Stomach smooth muscle (tissue), 2 donors: ENCODE measurements at regions not wholly inside any gene's neighbourhood (a gene's known extent, or its start where the extent isn't known, plus 50 kb on each side); places are given as distances from the start of the nearest gene placed in this dataset.

Experiments used
- H3K27ac ChIP-seq: one replicate; pipeline ENCODE4 v1.7.0; 2013; ENCODE audit warnings: mild to moderate bottlenecking, low read length, inconsistent platforms
- H3K27me3 ChIP-seq, 2 donors: one replicate each; pipeline ENCODE4 v1.7.0; 2013; ENCODE audit warnings: low read length in 2 of 2; ENCODE audit not compliant: insufficient read depth in 2 of 2, control insufficient read depth in 1 of 2
- H3K36me3 ChIP-seq, 2 donors: one replicate each; pipeline ENCODE4 v1.7.0; 2013; ENCODE audit warnings: low read length in 2 of 2; ENCODE audit not compliant: control insufficient read depth in 2 of 2, insufficient read depth in 2 of 2
- H3K4me1 ChIP-seq: one replicate; pipeline ENCODE4 v1.7.0; 2013; ENCODE audit warnings: low read length; ENCODE audit not compliant: control insufficient read depth, insufficient read depth
- H3K4me3 ChIP-seq, 2 donors: one replicate each; pipeline ENCODE4 v1.7.0; 2013; ENCODE audit warnings: low read length in 2 of 2
- H3K9ac ChIP-seq, 2 donors: one replicate each; pipeline ENCODE4 v1.7.0; 2013; ENCODE audit warnings: low read length in 2 of 2, mild to moderate bottlenecking in 1 of 2
- H3K9me3 ChIP-seq, 2 donors: one replicate each; pipeline ENCODE4 v1.7.0; 2013; ENCODE audit warnings: low read length in 2 of 2; ENCODE audit not compliant: control insufficient read depth in 2 of 2
- donor health status: healthy.
- donor health status: Pancreatic carcinoma.

DNA sequence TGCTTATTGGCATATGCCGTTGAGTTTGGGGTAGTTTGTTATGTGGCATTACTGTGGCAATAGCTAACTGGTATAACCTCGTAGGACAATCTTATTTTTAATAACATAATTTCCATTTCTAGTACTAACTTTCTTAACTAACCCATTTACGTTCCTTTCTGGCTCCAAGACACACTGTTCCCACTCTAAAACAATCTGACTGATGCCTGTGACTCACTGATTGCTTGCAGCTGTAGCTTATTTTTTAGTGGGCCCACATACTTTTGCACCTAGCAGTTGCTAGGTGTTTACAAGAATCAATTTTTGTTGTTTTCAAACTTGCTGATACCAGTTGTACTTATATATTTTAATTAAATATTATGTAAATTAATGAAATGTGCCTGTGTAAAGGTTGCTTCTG lies 52.2 kb downstream of the FAT3 start:
- H3K4me1 ChIP-seq = no peaks in the 10 kb centered on the region
- H3K27ac ChIP-seq = no peak overlapping the region
- no peak overlapping the region for H3K4me3 ChIP-seq
- no peak overlapping the region for H3K9ac ChIP-seq
- H3K27me3 ChIP-seq = no peaks in the 10 kb centered on the region
- H3K36me3 ChIP-seq = no peaks in the 10 kb centered on the region
- H3K9me3 ChIP-seq = no peaks in the 10 kb centered on the region

DNA sequence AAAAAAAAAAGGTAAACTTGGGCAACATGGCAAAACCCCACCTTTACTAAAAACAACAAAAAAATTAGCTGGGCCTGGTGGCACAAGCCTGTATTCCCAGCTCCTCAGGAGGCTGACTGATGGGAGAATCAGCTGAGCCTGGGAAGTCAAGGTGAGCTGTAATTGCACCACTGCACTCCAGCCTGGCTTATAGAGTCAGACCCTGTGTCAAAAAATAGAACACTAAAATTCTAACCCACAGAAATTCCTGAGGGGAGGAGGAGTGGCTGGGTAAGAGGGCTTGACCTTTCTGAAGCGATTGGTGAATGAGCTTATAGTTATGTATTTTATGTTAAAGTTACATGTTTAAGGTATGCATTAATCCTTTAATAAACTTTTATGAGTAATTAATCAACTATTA lies 53.3 kb downstream of the FAT3 start:
- Histone ChIP-seq H3K9ac (no peak overlapping the region), H3K4me3 (no peak overlapping the region), H3K27ac (no peak overlapping the region), H3K27me3 (no peaks in the 10 kb centered on the region), H3K4me1 (no peaks in the 10 kb centered on the region), H3K36me3 (no peaks in the 10 kb centered on the region), H3K9me3 (no peaks in the 10 kb centered on the region)

DNA sequence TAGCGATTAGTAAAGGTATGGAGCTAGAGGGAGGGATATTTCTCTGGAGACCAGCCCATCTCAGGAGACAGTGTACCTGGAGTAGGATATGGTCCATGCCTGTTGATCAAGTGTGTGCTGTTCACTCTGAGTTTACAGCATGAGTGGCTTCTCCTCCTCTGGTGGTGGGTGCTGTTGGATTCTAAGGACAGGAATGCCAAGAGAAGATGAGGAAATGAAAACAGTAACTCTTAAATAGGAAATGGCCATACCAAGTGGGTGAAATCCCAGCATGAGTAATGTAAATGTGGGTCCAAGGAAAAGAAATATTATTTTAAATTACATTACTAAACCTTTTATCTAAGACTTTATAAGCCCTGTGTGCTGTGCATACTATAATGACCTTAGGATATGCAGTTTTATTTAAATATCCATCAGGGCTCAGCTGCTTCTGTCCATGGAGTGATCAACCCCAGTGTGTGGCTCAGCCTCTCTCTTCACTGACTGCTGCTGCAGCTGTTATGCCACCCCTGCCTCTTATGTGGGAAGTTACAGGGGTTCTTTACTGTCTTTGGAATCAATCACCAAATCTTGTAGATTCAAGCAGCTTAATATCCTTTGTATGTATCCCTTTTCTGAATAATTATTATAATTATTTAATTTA lies 54.3 kb downstream of the FAT3 start:
- Histone ChIP-seq H3K9ac (no peak overlapping the region), H3K4me3 (no peak overlapping the region), H3K4me1 (no peaks in the 10 kb centered on the region), H3K36me3 (no peaks in the 10 kb centered on the region), H3K9me3 (no peaks in the 10 kb centered on the region), H3K27ac (no peak overlapping the region), H3K27me3 (no peaks in the 10 kb centered on the region)

DNA sequence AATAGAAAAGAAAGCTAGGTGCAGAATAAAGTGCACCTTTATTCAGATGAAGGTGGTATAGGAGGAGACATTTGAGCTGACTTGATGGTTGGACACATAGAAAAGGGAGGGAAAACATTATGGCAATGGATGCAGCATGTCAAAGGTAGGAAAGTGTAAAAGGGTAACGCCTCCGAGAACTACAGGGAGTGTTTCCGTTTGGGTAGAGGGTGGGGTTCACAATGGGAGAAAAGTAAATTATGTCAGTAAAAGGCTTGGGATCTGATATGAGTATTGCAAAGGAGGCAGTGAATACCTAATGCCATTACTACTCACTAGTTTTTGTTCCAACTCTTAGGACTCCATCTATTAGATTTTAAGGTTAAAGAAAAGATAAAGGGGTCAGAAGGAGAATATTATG lies 59.5 kb downstream of the FAT3 start:
- H3K9me3 ChIP-seq = no peaks in the 10 kb centered on the region
- H3K4me3 ChIP-seq = no peak overlapping the region
- no peaks in the 10 kb centered on the region for H3K27me3 ChIP-seq
- H3K36me3 ChIP-seq = no peaks in the 10 kb centered on the region
- no peaks in the 10 kb centered on the region for H3K4me1 ChIP-seq
- H3K9ac ChIP-seq = no peak overlapping the region
- H3K27ac ChIP-seq = no peak overlapping the region

DNA sequence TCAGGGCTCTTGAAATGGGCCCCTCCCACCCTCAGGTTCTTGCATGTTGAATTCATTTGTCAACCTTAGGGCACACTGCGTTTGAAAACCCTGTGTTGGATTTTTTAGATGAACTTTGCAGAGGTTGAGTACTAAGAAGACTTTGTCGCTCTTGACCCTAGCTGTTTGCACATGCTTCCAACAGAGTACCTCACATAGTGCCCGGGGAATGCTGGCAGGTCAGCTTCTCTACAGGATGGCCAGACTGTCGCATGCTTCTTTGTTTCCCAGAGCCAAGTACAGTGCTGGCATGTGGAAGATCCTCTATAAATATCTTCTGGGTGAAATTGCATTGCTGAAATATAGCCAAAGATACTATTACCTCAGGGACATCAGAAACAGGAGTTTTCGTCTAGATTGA lies 59.9 kb downstream of the FAT3 start:
- Histone ChIP-seq H3K4me1 (no peaks in the 10 kb centered on the region), H3K27ac (no peak overlapping the region), H3K9me3 (no peaks in the 10 kb centered on the region), H3K36me3 (no peaks in the 10 kb centered on the region), H3K9ac (no peak overlapping the region), H3K27me3 (no peaks in the 10 kb centered on the region), H3K4me3 (no peak overlapping the region)

DNA sequence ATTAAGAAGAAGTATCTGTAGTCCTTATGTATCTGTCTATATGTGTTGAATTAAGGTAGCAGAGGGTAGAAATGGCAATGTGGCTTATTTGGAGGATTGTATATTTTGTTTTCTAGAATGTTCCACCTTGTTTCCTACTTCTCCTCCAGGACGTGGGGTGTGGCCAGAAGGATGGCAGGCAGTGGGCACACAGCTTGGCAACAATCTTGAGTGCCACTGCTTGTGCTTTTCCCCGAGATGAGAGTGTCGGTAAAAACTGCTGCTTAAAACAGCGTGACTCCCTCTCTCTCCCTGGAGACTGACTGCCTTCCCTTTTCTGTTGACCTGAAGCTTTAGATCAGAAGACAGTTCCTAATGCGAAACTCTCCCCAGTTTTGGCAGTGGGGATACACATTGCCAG lies 61.2 kb downstream of the FAT3 start:
- Histone ChIP-seq H3K27ac (no peak overlapping the region), H3K4me1 (no peaks in the 10 kb centered on the region), H3K9me3 (no peaks in the 10 kb centered on the region), H3K27me3 (no peaks in the 10 kb centered on the region), H3K9ac (no peak overlapping the region), H3K4me3 (peak overlapping the region in 1 of 2 donors; percentile 12), H3K36me3 (no peaks in the 10 kb centered on the region)

DNA sequence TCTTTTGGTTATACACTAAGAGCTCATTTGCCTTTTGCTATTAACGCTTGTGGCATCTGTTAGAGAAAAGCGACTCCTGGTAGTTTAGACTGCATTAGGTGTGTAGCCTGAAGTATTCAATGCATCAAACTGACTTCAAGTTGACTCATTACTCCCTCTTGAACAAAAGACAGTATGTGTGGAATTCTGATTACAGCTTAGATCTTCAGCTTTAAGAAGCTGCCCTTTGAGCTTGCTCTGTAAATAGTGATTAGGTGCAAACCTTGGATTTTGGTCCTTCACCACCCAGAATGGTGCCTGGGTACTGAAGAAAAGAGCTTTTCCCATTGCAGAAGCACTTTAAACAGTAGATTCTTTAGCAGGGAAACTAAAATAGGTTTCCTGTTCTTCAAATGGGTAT lies 62.1 kb downstream of the FAT3 start:
- H3K9me3 ChIP-seq = no peaks in the 10 kb centered on the region
- H3K27me3 ChIP-seq = no peaks in the 10 kb centered on the region
- H3K4me1 ChIP-seq = no peaks in the 10 kb centered on the region
- no peaks in the 10 kb centered on the region for H3K36me3 ChIP-seq
- H3K27ac ChIP-seq = no peak overlapping the region
- H3K4me3 ChIP-seq = no peak overlapping the region
- no peak overlapping the region for H3K9ac ChIP-seq

DNA sequence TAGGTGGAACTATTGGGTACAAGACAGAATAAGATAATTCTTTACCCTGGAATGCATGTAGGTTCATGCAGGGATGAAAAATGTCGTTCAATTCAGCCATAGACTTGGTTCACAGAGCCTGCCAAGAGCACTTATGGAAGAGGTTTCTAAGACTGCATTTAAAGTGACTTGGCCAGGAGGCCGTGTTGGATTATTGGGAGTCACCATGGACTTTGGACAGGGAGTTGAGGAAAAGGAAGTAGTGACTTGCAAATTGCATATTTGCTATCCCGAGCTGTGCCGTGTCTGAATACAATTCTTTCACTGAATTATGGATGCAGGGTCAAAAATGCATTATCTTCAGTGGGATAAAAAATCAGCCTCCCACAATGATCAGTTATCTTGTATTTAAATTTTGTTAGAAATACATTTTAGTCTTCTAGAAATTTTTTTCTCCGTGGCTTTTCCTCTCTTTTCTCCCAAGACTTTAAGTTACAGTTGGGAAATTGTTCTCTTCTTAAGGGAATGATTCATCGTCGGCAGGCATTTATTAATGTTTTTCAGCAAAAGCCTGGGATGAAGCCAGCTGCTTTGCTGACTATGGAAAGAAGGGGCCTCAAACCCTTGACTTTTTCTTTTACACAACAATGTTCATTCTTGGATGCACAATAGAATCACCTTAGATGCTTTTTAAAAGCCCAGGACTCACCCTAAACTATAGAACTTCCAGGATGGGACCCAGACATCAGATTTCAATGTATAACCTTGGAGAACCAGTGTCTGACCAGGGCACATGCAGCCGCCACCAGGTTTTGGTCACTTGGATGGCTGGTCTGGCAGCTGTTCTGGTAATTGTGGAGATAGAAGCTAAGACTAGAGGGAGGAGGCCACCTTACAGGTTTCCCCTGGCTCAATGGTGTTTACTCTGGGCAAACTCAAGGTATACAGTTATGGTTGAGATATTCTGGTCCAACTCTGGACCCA lies 70.8 kb downstream of the FAT3 start:
- Histone ChIP-seq H3K27me3 (no peaks in the 10 kb centered on the region), H3K9me3 (no peaks in the 10 kb centered on the region), H3K4me3 (no peak overlapping the region), H3K9ac (no peak overlapping the region), H3K4me1 (no peaks in the 10 kb centered on the region), H3K36me3 (no peaks in the 10 kb centered on the region), H3K27ac (no peak overlapping the region)

DNA sequence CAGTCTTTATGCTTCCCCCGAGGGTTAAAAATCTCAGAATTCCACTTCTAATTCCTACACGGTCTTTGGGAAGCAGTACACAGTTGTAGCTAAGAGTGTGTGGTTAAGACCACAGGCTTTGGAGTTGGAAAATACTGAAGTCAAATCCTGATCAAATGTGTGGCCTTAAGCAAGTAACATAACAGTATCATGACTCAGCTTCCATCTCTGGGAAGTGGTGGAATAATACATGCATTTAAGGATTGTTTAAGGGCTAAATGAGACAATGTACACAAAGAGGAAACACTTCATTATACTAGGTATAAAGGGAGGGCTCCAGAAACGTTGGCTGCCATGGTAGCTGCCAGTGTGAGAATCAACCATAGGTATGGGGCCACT lies 71.5 kb downstream of the FAT3 start:
- H3K4me3 ChIP-seq = no peak overlapping the region

DNA sequence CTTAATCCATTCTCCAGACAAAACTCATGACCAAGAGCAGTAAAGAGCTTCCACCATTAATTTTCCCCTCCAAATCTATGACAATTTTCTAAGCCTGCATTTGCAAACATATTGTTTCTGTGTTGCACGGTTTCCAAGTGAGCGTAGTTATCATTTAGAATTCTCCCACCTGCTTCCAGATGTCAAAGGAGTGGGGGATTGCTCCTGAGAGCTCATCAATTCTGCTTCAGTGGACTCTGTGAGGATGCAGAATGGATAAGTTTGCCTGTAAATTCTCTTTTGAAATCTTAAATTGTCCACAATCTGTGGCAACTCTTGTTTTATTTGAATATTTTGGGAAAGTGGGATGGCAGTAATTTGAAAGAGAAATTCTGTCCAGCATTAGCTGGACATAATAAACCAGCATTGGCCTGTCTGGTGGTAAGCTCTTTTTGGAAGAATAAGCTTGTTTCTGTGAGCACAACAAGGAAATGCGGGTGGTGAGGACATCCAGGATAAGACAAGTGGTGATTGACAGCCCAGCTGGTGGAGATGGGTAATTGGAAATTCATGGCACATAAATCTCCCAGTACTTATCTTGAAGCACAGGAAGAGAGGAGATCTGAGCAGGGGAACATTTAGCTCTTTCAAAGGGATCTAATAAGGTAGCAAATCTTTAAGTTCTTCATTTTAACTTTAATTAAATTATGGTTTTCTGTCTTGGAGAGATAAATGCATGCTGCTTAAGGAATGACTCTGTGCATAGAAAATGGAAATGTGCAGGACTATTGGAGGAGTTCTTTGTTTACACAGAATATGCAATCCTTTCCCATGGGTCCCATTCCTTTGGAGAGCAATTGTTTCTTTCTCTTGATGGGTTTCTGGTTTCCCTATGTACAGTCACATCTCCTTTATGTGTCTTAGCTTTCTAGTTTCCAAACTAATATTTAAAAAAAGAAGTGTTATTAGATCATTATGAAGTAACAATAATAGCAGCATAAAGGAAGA lies 73.2 kb downstream of the FAT3 start:
- H3K27me3 ChIP-seq = no peaks in the 10 kb centered on the region
- H3K9me3 ChIP-seq = no peaks in the 10 kb centered on the region
- H3K9ac ChIP-seq = no peak overlapping the region

More for the DNA sequence above, 71.5 kb downstream of the FAT3 start:
- no peaks in the 10 kb centered on the region for H3K4me1 ChIP-seq
- no peaks in the 10 kb centered on the region for H3K36me3 ChIP-seq
- H3K9me3 ChIP-seq = no peaks in the 10 kb centered on the region
- no peak overlapping the region for H3K9ac ChIP-seq
- H3K27ac ChIP-seq = no peak overlapping the region
- H3K27me3 ChIP-seq = no peaks in the 10 kb centered on the region

More for the DNA sequence above, 73.2 kb downstream of the FAT3 start:
- H3K27ac ChIP-seq = no peak overlapping the region
- no peak overlapping the region for H3K4me3 ChIP-seq
- no peaks in the 10 kb centered on the region for H3K4me1 ChIP-seq
- no peaks in the 10 kb centered on the region for H3K36me3 ChIP-seq
